DND-41 (cell line): ENCODE measurements at regions not wholly inside any gene's neighbourhood (a gene's known extent, or its start where the extent isn't known, plus 50 kb on each side); places are given as distances from the start of the nearest gene placed in this dataset.

ENCODE experiments used
- ATAC-seq: fragments of 200-7000 bp; cut with Tn5 transposase; 3 replicates; pipeline ENCODE4 v1.9.1; 2021; ENCODE audit warnings: low read depth; ENCODE audit not compliant: insufficient read depth
- DNase-seq: peaks from one replicate; pipeline ENCODE4 v3.0.0-alpha.2; 2020
- H2AFZ ChIP-seq: 2 replicates; pipeline ENCODE4 v1.6.0; 2012; ENCODE audit warnings: low read depth, low read length
- H3K27ac ChIP-seq: 2 replicates; pipeline ENCODE4 v1.5.1; 2012; ENCODE audit warnings: low read length, inconsistent platforms
- H3K27me3 ChIP-seq: fragments of 200-600 bp; sonication (generic); 2 replicates; pipeline ENCODE4 v1.6.0; 2012; ENCODE audit warnings: low read length, mild to moderate bottlenecking, inconsistent platforms; ENCODE audit not compliant: insufficient read depth, poor library complexity
- H3K36me3 ChIP-seq: 2 replicates; pipeline ENCODE4 v1.5.1; 2012; ENCODE audit warnings: low read length, inconsistent platforms; ENCODE audit not compliant: insufficient read depth
- H3K4me1 ChIP-seq: 2 replicates; pipeline ENCODE4 v1.5.1; 2012; ENCODE audit warnings: mild to moderate bottlenecking, low read length; ENCODE audit not compliant: insufficient read depth
- H3K4me2 ChIP-seq: 2 replicates; pipeline ENCODE4 v1.6.0; 2012; ENCODE audit warnings: mild to moderate bottlenecking, moderate library complexity, low read length, inconsistent platforms; ENCODE audit not compliant: insufficient read depth
- H3K4me3 ChIP-seq, 2 experiments: fragments of 200-600 bp in 1 of 2; shearing (Covaris generic) in 1 of 2; 2 replicates each; pipeline ENCODE4 v1.5.1; 2012 to 2016; ENCODE audit warnings: inconsistent platforms in 2 of 2, low read length in 2 of 2, mild to moderate bottlenecking in 2 of 2, low read depth in 1 of 2, moderate library complexity in 1 of 2
- H3K79me2 ChIP-seq: 2 replicates; pipeline ENCODE4 v1.6.0; 2012; ENCODE audit warnings: low read length, inconsistent platforms; ENCODE audit not compliant: insufficient read depth
- H3K9ac ChIP-seq: 2 replicates; pipeline ENCODE4 v1.6.0; 2012; ENCODE audit warnings: low read depth, mild to moderate bottlenecking, inconsistent platforms, low read length, moderate library complexity
- H3K9me3 ChIP-seq: 2 replicates; pipeline ENCODE4 v1.5.1; 2012; ENCODE audit warnings: low read length, moderate library complexity, mild to moderate bottlenecking, inconsistent platforms; ENCODE audit not compliant: insufficient read depth, severe bottlenecking
- H4K20me1 ChIP-seq: 2 replicates; pipeline ENCODE4 v1.6.0; 2012; ENCODE audit warnings: low read length; ENCODE audit not compliant: insufficient read depth
- EZH2 ChIP-seq: IDR thresholded peaks from 3 replicates; pipeline ENCODE4 v1.6.1; 2012; ENCODE audit warnings: borderline replicate concordance, low read depth, mild to moderate bottlenecking, moderate library complexity, low read length, inconsistent platforms; ENCODE audit not compliant: severe bottlenecking
- TF ChIP-seq, protein P1 (sequence below): IDR thresholded peaks from 2 replicates; pipeline ENCODE4 v1.5.1; 2012; ENCODE audit warnings: borderline replicate concordance, low read length, moderate library complexity, mild to moderate bottlenecking; ENCODE audit not compliant: poor library complexity, severe bottlenecking; ENCODE audit errors: extremely low read depth

DNA sequence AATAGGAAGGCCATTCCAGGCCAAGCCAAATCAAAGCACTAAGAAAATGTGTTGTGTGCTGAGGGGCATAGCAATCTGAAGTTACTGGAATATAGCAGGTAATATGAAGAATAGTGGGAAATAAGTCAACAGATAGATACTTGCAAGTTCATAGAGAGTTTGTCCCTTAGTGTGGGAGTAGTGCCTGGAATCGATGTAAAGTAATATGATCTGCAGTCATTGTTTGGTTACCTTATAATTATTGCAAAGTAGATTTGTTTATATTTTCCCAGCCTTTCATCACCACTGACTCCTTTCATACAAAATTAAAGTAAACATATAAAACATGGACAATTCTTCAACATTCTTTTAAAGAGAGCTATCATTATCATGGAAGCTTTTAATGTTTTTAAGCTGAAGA lies 420.9 kb upstream of the NECTIN3 start:
- no peak overlapping the region for H3K4me2 ChIP-seq
- H4K20me1 ChIP-seq = no peaks in the 10 kb centered on the region
- peaks cover 4% of the 10 kb centered on the region; the same call in 1 of the 2 replicates for H3K4me1 ChIP-seq
- H3K9me3 ChIP-seq = no peaks in the 10 kb centered on the region
- DNase-seq (no peak), ATAC-seq (no peak)
- no peak overlapping the region for H3K4me3 ChIP-seq
- TF ChIP-seq, protein P1, sequence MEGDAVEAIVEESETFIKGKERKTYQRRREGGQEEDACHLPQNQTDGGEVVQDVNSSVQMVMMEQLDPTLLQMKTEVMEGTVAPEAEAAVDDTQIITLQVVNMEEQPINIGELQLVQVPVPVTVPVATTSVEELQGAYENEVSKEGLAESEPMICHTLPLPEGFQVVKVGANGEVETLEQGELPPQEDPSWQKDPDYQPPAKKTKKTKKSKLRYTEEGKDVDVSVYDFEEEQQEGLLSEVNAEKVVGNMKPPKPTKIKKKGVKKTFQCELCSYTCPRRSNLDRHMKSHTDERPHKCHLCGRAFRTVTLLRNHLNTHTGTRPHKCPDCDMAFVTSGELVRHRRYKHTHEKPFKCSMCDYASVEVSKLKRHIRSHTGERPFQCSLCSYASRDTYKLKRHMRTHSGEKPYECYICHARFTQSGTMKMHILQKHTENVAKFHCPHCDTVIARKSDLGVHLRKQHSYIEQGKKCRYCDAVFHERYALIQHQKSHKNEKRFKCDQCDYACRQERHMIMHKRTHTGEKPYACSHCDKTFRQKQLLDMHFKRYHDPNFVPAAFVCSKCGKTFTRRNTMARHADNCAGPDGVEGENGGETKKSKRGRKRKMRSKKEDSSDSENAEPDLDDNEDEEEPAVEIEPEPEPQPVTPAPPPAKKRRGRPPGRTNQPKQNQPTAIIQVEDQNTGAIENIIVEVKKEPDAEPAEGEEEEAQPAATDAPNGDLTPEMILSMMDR = no peak
- no peak for TF ChIP-seq EZH2
- H3K79me2 ChIP-seq = no peaks in the 10 kb centered on the region
- no peak overlapping the region for H3K27ac ChIP-seq
- no peaks in the 10 kb centered on the region for H3K27me3 ChIP-seq
- no peaks in the 10 kb centered on the region for H3K36me3 ChIP-seq
- no peak overlapping the region for H3K9ac ChIP-seq
- no peak overlapping the region for H2AFZ ChIP-seq

DNA sequence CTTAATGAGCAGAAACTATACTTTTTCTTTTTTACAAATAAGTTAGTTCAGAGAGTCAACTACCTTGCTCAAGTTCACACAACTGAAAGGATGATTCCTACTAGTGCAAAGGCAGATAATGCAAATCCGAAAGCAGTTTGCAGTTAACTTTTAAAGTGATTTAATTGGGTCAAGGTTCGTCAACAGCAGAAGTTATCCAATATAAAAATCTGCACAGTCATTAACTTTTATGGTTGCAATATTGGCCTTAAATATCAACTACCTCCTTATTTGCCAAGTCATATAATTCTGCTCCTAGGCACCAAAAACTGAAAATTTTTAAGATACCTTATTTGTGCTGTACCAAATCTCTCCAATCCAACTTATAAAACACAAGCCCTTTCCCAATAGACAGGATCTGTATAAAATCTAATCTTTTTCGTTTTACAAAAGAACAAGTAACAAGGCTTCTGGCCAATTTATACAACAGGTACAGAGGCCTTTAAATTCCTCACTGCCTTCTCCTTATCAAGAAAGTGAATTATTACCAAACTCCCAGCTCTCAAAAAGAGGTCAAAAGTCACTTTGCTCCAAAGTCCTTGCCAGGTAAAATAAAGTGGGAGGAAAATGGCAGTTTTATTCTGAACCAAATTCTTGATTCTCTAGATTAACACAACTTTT lies 416.6 kb upstream of the NECTIN3 start:
- DNase-seq (no peak), ATAC-seq (no peak)
- H3K9me3 ChIP-seq = no peaks in the 10 kb centered on the region
- H4K20me1 ChIP-seq = no peaks in the 10 kb centered on the region
- H3K4me3 ChIP-seq = no peak overlapping the region
- TF ChIP-seq EZH2 = no peak
- TF ChIP-seq, protein P1 = no peak
- no peak overlapping the region for H3K9ac ChIP-seq
- no peaks in the 10 kb centered on the region for H3K79me2 ChIP-seq
- no peak overlapping the region for H3K4me2 ChIP-seq
- no peak overlapping the region for H2AFZ ChIP-seq
- H3K27ac ChIP-seq = no peak overlapping the region
- no peaks in the 10 kb centered on the region for H3K27me3 ChIP-seq
- H3K4me1 ChIP-seq = no peaks in the 10 kb centered on the region
- H3K36me3 ChIP-seq = no peaks in the 10 kb centered on the region

DNA sequence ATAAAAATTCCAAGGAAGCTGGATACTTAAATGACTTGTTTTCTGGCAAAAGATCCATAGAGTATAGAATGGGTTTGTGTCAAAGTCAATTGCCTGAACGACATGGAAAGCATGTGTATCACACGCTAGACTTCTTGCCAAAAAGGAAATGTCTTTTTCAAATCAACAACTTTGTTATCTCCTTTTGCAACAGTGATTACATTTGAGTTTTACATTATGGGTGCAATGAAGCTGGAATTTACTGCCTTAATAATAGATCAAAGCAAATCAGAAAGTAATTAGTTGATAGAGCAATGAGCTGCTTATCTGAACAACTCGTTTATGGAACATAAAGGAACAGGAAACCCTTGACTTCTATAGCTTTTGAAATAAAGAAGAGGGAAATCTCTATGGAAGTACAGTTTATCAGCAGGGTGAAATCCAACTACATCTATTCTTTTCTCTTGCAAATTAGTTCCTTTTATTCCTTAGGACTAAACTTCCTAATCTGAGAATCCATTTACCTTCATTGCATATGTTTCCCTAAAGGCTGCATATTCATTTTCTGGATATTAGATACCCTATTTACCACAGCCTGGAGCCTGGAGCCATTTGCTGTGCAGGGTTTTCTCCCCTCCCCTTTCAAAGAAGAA lies 415.1 kb upstream of the NECTIN3 start:
- no peak overlapping the region for H2AFZ ChIP-seq
- no peak for ATAC-seq
- no peak overlapping the region for H3K27ac ChIP-seq
- no peak overlapping the region for H3K9ac ChIP-seq
- no peak overlapping the region for H3K4me2 ChIP-seq
- H3K4me1 ChIP-seq = no peaks in the 10 kb centered on the region
- H4K20me1 ChIP-seq = no peaks in the 10 kb centered on the region
- TF ChIP-seq, protein P1 = no peak
- TF ChIP-seq EZH2 = no peak
- no peaks in the 10 kb centered on the region for H3K27me3 ChIP-seq
- no peak overlapping the region for H3K4me3 ChIP-seq
- no peak for DNase-seq
- H3K79me2 ChIP-seq = no peaks in the 10 kb centered on the region
- no peaks in the 10 kb centered on the region for H3K36me3 ChIP-seq
- no peaks in the 10 kb centered on the region for H3K9me3 ChIP-seq
